ENCODE measurements at regions not wholly inside any gene's neighbourhood (a gene's known extent, or its start where the extent isn't known, plus 50 kb on each side); places are given as distances from the start of the nearest gene placed in this dataset.

DNA sequence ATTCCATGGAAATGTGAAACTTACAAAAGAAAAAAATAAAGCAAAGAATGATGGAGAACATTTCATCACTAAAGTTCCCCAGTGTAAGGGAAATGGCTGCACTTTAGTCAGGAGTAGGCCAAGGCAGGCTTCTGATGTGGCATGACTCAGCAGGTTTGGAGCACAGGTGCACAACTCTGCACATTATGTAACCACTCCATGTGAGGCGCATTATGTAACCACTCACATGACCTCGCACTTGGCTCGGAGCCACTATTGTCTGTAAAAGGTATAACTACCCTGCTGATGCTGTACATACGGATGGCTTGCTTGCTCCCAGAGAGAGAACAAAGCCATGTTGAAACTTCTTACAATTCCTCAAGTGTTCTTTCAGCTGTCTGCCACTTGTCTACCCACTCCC, 727.6 kb downstream of the TRAM1L1 start:
- peaks cover 0 to 10% (median 7%) of the 10 kb centered on the region in 8 donors for H3K9me3 ChIP-seq
- no peak overlapping the region for H3K4me3 ChIP-seq
- H3K36me3 ChIP-seq = no peaks in the 10 kb centered on the region
- no peaks in the 10 kb centered on the region for H3K27me3 ChIP-seq (replicated peaks in 1 of 7)
- H3K27ac ChIP-seq = no peak overlapping the region
- no peak for TF ChIP-seq CTCF (IDR thresholded peaks at IDR 0.05 in 8 of 11, conservative IDR thresholded peaks at IDR 0.05 in 3 of 11)
- no peak for TF ChIP-seq POLR2AphosphoS5 (IDR thresholded peaks at IDR 0.05)
- TF ChIP-seq POLR2A (IDR thresholded peaks at IDR 0.05) = no peak
- DNase-seq = no peak
- no peaks in the 10 kb centered on the region for H3K4me1 ChIP-seq
- WGBS, 5 donors = 67 to 84% (median 83%) methylated on average over 4 of the region's 4 CpGs
- intact Hi-C loops (cut with DNase I; ENCODE audit: low total_unique reads) = no loop called here

DNA sequence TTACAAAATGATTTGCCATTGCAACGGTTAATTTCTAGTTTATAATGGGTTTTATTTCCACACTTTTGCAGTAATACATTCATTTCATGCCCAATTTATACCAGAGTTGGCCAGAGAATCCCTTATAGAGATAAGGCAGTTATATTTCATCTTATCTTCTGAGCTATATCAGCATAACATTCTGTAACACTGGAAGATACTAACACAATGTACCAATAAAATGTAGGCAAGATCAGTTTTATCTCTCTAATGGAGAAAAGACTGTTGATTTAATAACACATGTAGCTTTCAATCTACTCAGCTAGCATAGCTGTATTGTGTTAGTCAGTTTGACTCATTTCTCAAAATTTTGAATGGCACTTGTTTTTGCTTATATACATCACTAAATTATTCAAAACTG, 738.6 kb downstream of the TRAM1L1 start:
- H3K27ac ChIP-seq = no peak overlapping the region
- WGBS, 5 donors = 69 to 90% (median 75%) methylated on average over 1 of the region's 1 CpG
- no peaks in the 10 kb centered on the region for H3K36me3 ChIP-seq
- no peaks in the 10 kb centered on the region for H3K4me1 ChIP-seq
- no peak for DNase-seq
- no peaks in the 10 kb centered on the region for H3K9me3 ChIP-seq
- no peak for TF ChIP-seq POLR2AphosphoS5 (IDR thresholded peaks at IDR 0.05)
- no peak for TF ChIP-seq POLR2A (IDR thresholded peaks at IDR 0.05)
- TF ChIP-seq CTCF (IDR thresholded peaks at IDR 0.05 in 8 of 11, conservative IDR thresholded peaks at IDR 0.05 in 3 of 11) = no peak
- intact Hi-C loops (cut with DNase I; ENCODE audit: low total_unique reads) = no loop called here
- no peak overlapping the region for H3K4me3 ChIP-seq
- H3K27me3 ChIP-seq (replicated peaks in 1 of 7) = no peaks in the 10 kb centered on the region

DNA sequence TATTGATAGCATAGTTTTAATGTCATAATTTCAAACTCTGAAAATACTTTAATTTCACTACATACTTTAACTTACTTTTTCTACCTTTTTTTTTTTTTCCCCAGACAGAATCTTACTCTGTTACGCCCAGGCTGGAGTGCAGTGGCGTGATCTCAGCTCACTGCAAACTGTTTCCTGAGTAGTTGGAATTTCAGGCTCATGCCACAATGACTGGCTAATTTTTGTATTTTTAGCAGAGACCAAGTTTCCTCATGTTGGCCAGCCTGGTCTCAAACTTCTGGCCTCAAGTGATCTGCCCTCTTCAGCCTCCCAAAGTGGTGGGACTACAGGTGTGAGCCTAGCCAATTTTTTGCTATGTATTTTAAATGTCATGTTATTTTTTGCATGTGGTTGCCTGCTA, 741.6 kb downstream of the TRAM1L1 start:
- H3K27ac ChIP-seq = no peak overlapping the region
- H3K4me1 ChIP-seq = no peaks in the 10 kb centered on the region
- H3K27me3 ChIP-seq (replicated peaks in 1 of 7) = no peaks in the 10 kb centered on the region
- TF ChIP-seq POLR2A (IDR thresholded peaks at IDR 0.05) (no peak), CTCF (IDR thresholded peaks at IDR 0.05 in 8 of 11, conservative IDR thresholded peaks at IDR 0.05 in 3 of 11) (no peak), POLR2AphosphoS5 (IDR thresholded peaks at IDR 0.05) (no peak)
- DNase-seq = no peak
- intact Hi-C loops (cut with DNase I; ENCODE audit: low total_unique reads) = no loop called here
- H3K4me3 ChIP-seq = no peak overlapping the region
- no peaks in the 10 kb centered on the region for H3K36me3 ChIP-seq
- WGBS, 5 donors = 37 to 52% (median 49%) methylated on average over 2 of the region's 2 CpGs
- H3K9me3 ChIP-seq = no peaks in the 10 kb centered on the region

GRCh38 chr4:116342143-116342542, 743.2 kb downstream of the TRAM1L1 start:
- Histone ChIP-seq H3K4me1 (no peaks in the 10 kb centered on the region), H3K4me3 (no peak overlapping the region), H3K27me3 (replicated peaks in 1 of 7) (no peaks in the 10 kb centered on the region), H3K9me3 (no peaks in the 10 kb centered on the region), H3K27ac (no peak overlapping the region), H3K36me3 (no peaks in the 10 kb centered on the region)
- intact Hi-C loops (cut with DNase I; ENCODE audit: low total_unique reads) = no loop called here
- TF ChIP-seq POLR2AphosphoS5 (IDR thresholded peaks at IDR 0.05) = no peak
- no peak for TF ChIP-seq CTCF (IDR thresholded peaks at IDR 0.05 in 8 of 11, conservative IDR thresholded peaks at IDR 0.05 in 3 of 11)
- 74 to 87% (median 79%) methylated on average over 2 of the region's 2 CpGs for WGBS, 5 donors
- DNase-seq = no peak
